Parathyroid adenoma (tissue), 2 donors: ENCODE measurements at regions not wholly inside any gene's neighbourhood (a gene's known extent, or its start where the extent isn't known, plus 50 kb on each side); places are given as distances from the start of the nearest gene placed in this dataset.

Experiments used
- H2AFZ ChIP-seq: fragments of 300-600 bp; sonication (generic); one replicate; pipeline ENCODE4 v1.7.0; 2017; ENCODE audit warnings: antibody characterized with exemption, mild to moderate bottlenecking
- H3K27ac ChIP-seq: fragments of 300-600 bp; sonication (generic); one replicate; pipeline ENCODE4 v1.7.0; 2017
- H3K27me3 ChIP-seq: fragments of 300-600 bp; sonication (generic); one replicate; pipeline ENCODE4 v1.7.0; 2017; ENCODE audit warnings: low read length; ENCODE audit not compliant: control insufficient read depth, insufficient read depth
- H3K36me3 ChIP-seq: fragments of 300-600 bp; sonication (generic); one replicate; pipeline ENCODE4 v1.7.0; 2017; ENCODE audit warnings: low read length; ENCODE audit not compliant: control insufficient read depth, insufficient read depth
- H3K4me1 ChIP-seq: fragments of 300-600 bp; sonication (generic); one replicate; pipeline ENCODE4 v1.7.0; 2017; ENCODE audit warnings: control low read depth
- H3K4me2 ChIP-seq: fragments of 300-600 bp; sonication (generic); one replicate; pipeline ENCODE4 v1.7.0; 2017; ENCODE audit warnings: low read length
- H3K4me3 ChIP-seq: fragments of 300-600 bp; sonication (generic); one replicate; pipeline ENCODE4 v1.7.0; 2017; ENCODE audit warnings: low read depth, low read length
- H3K79me2 ChIP-seq: fragments of 300-600 bp; sonication (generic); one replicate; pipeline ENCODE4 v1.7.0; 2017; ENCODE audit warnings: control low read depth
- H3K9ac ChIP-seq: fragments of 300-600 bp; sonication (generic); one replicate; pipeline ENCODE4 v1.7.0; 2017; ENCODE audit warnings: mild to moderate bottlenecking
- H3K9me3 ChIP-seq: fragments of 300-600 bp; sonication (generic); one replicate; pipeline ENCODE4 v1.7.0; 2017; ENCODE audit warnings: low read length; ENCODE audit not compliant: control insufficient read depth
- TF ChIP-seq, protein P1 (sequence below): fragments of 300-600 bp; sonication (generic); IDR thresholded peaks from one replicate; pipeline ENCODE4 v1.7.0; 2017; ENCODE audit warnings: antibody characterized with exemption, mild to moderate bottlenecking
- donor health status: primary hyperparathyroidism.

DNA sequence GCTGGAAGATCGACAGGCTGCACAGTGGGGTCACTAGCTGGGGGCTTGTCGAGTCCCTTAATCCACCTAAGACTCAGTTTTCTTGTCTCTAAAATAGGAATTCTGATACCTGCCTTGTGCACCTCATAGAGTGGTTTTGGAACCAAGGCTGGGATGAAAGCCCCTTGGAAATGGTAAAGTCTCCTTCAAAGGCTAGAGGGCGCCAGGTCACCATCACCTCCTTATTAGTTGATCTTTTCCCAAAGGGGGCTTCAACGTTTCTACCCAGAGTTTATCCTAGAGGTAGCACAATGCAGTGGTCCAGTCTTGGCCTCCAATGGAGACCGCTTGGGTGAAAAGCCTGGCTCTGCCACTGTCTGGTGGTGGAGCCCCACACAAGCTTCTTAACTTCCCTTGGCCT is 158.2 kb downstream of the AIPL1 start:
- Histone ChIP-seq H3K9ac (no peak overlapping the region), H3K27ac (no peak overlapping the region), H3K79me2 (no peaks in the 10 kb centered on the region), H3K4me1 (no peaks in the 10 kb centered on the region), H3K9me3 (no peaks in the 10 kb centered on the region), H3K27me3 (no peaks in the 10 kb centered on the region), H3K4me2 (no peak overlapping the region), H2AFZ (no peak overlapping the region), H3K4me3 (no peak overlapping the region), H3K36me3 (no peaks in the 10 kb centered on the region)
- TF ChIP-seq, protein P1, sequence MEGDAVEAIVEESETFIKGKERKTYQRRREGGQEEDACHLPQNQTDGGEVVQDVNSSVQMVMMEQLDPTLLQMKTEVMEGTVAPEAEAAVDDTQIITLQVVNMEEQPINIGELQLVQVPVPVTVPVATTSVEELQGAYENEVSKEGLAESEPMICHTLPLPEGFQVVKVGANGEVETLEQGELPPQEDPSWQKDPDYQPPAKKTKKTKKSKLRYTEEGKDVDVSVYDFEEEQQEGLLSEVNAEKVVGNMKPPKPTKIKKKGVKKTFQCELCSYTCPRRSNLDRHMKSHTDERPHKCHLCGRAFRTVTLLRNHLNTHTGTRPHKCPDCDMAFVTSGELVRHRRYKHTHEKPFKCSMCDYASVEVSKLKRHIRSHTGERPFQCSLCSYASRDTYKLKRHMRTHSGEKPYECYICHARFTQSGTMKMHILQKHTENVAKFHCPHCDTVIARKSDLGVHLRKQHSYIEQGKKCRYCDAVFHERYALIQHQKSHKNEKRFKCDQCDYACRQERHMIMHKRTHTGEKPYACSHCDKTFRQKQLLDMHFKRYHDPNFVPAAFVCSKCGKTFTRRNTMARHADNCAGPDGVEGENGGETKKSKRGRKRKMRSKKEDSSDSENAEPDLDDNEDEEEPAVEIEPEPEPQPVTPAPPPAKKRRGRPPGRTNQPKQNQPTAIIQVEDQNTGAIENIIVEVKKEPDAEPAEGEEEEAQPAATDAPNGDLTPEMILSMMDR, result no peak

DNA sequence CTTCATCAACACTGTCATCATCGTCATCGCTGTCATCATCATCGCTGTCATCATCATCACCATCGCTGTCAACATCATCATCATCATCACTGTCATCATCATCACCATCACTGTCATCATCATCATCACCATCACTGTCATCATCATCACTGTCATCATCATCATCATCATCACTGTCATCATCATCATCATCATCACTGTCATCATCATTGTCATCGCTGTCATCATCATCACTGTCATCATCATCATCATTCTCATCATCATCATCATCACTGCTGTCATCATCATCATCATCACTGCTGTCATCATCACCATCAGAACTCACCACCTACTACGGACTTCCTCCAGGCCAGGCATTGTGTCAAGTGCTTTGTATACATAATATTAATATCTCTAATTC is 160.6 kb downstream of the AIPL1 start:
- H3K36me3 ChIP-seq, result no peaks in the 10 kb centered on the region
- no peaks in the 10 kb centered on the region for H3K27me3 ChIP-seq
- no peak overlapping the region for H3K9ac ChIP-seq
- H3K4me1 ChIP-seq, result no peaks in the 10 kb centered on the region
- no peak overlapping the region for H2AFZ ChIP-seq
- TF ChIP-seq, protein P1, result no peak
- H3K4me3 ChIP-seq, result no peak overlapping the region
- no peaks in the 10 kb centered on the region for H3K9me3 ChIP-seq
- no peak overlapping the region for H3K27ac ChIP-seq
- H3K4me2 ChIP-seq, result no peak overlapping the region
- H3K79me2 ChIP-seq, result no peaks in the 10 kb centered on the region

DNA sequence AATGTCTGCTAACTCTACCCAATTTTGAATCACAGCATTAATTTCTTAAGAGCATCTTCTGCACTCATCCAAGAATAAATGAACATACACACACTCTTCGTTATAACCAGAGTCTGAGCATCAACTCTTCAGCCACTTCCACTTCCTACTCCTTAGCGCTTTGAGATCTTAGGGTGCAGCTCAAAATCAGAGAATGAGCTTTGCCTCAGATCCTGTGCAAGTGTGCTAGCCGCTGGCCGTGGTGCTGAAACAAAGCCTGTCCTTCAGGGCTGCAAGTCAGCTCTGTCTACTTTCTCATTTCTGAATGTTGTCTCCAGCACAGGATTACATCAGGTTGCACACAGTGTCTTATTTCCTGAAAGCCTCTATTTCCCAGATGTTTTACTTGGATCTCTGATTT is 165.4 kb downstream of the AIPL1 start:
- no peaks in the 10 kb centered on the region for H3K9me3 ChIP-seq
- no peaks in the 10 kb centered on the region for H3K79me2 ChIP-seq
- H3K4me2 ChIP-seq, result no peak overlapping the region
- no peak overlapping the region for H3K4me3 ChIP-seq
- no peaks in the 10 kb centered on the region for H3K36me3 ChIP-seq
- no peak overlapping the region for H3K9ac ChIP-seq
- no peaks in the 10 kb centered on the region for H3K27me3 ChIP-seq
- H3K27ac ChIP-seq, result no peak overlapping the region
- no peak overlapping the region for H2AFZ ChIP-seq
- H3K4me1 ChIP-seq, result no peaks in the 10 kb centered on the region
- TF ChIP-seq, protein P1, result no peak

DNA sequence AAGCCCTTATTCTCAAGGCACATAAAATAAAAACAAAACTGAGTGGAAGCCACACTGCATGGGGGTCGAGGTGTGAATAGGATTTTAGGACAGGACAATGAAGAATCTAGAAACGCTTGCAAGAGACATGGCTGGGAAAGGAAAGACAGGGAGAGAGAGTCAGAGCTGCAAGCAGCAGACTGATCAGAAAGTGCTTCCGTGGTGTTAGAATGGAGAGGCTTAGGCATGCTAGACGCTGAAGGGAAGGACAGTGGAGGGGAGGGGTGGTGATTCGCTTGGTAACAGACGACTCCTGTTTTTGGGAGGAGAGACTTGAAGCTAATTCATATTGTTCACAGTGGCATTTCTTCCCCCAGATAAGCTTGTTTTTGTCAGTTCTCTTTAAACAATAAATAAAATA is 173.5 kb downstream of the AIPL1 start:
- TF ChIP-seq, protein P1, result no peak
- Histone ChIP-seq H3K79me2 (no peaks in the 10 kb centered on the region), H3K4me3 (no peak overlapping the region)

DNA sequence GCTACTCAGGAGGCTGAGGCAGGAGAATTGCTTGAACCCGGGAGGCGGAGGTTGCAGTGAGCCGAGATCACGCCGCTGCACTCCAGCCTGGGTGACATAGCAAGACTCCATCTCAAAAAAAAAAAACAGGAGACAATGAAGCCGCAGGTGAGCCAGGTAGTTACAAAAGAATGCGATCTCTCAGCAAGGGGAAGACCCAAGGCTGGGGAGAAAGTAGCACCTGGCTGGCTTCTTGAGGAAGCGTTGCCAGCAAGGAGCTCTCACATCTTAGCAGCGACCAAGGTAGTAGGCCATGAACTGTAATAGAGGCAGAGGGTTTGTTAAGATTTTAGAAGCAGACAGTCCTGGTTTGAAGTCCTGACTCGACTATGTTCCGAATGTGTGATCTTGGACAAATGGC is 175.0 kb downstream of the AIPL1 start:
- no peaks in the 10 kb centered on the region for H3K9me3 ChIP-seq
- no peak overlapping the region for H3K4me3 ChIP-seq
- no peak overlapping the region for H3K27ac ChIP-seq
- H3K9ac ChIP-seq, result no peak overlapping the region
- H3K79me2 ChIP-seq, result no peaks in the 10 kb centered on the region
- no peaks in the 10 kb centered on the region for H3K27me3 ChIP-seq
- H2AFZ ChIP-seq, result no peak overlapping the region
- H3K4me2 ChIP-seq, result no peak overlapping the region
- H3K4me1 ChIP-seq, result no peaks in the 10 kb centered on the region
- no peaks in the 10 kb centered on the region for H3K36me3 ChIP-seq
- TF ChIP-seq, protein P1, result no peak

More for the DNA sequence above, 173.5 kb downstream of the AIPL1 start:
- Histone ChIP-seq H3K9ac (no peak overlapping the region), H3K36me3 (no peaks in the 10 kb centered on the region), H3K27ac (no peak overlapping the region), H3K4me2 (no peak overlapping the region), H2AFZ (no peak overlapping the region), H3K9me3 (no peaks in the 10 kb centered on the region), H3K27me3 (no peaks in the 10 kb centered on the region), H3K4me1 (no peaks in the 10 kb centered on the region)
